ENCODE measurements at regions not wholly inside any gene's neighbourhood (a gene's known extent, or its start where the extent isn't known, plus 50 kb on each side); places are given as distances from the start of the nearest gene placed in this dataset.

DNA sequence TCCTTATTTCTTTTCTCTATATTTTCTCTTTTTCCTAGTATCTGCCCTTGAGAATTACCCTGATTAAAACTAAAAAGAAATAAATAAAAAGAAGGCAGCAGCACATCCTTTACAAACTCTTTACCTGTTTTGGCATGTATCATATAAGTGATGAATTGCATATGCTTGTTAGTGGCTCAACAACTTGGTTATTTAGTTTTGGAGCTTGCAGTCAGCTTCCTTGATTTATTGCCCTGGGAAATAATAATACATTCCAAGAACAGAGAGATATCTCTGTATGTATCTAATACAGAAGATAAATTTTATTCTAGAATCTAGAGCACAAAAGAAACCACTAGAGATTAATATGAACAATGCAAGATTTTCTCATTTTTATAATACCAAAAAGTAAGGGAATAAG lies 139.8 kb upstream of the ZC3H15 start:
- TF ChIP-seq, protein P1, sequence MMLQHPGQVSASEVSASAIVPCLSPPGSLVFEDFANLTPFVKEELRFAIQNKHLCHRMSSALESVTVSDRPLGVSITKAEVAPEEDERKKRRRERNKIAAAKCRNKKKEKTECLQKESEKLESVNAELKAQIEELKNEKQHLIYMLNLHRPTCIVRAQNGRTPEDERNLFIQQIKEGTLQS (IDR thresholded peaks at IDR 0.05) = no peak
- TF ChIP-seq, protein P1 (CRISPR knock-in tag; conservative IDR thresholded peaks at IDR 0.05) = no peak
- TF ChIP-seq, protein P2, sequence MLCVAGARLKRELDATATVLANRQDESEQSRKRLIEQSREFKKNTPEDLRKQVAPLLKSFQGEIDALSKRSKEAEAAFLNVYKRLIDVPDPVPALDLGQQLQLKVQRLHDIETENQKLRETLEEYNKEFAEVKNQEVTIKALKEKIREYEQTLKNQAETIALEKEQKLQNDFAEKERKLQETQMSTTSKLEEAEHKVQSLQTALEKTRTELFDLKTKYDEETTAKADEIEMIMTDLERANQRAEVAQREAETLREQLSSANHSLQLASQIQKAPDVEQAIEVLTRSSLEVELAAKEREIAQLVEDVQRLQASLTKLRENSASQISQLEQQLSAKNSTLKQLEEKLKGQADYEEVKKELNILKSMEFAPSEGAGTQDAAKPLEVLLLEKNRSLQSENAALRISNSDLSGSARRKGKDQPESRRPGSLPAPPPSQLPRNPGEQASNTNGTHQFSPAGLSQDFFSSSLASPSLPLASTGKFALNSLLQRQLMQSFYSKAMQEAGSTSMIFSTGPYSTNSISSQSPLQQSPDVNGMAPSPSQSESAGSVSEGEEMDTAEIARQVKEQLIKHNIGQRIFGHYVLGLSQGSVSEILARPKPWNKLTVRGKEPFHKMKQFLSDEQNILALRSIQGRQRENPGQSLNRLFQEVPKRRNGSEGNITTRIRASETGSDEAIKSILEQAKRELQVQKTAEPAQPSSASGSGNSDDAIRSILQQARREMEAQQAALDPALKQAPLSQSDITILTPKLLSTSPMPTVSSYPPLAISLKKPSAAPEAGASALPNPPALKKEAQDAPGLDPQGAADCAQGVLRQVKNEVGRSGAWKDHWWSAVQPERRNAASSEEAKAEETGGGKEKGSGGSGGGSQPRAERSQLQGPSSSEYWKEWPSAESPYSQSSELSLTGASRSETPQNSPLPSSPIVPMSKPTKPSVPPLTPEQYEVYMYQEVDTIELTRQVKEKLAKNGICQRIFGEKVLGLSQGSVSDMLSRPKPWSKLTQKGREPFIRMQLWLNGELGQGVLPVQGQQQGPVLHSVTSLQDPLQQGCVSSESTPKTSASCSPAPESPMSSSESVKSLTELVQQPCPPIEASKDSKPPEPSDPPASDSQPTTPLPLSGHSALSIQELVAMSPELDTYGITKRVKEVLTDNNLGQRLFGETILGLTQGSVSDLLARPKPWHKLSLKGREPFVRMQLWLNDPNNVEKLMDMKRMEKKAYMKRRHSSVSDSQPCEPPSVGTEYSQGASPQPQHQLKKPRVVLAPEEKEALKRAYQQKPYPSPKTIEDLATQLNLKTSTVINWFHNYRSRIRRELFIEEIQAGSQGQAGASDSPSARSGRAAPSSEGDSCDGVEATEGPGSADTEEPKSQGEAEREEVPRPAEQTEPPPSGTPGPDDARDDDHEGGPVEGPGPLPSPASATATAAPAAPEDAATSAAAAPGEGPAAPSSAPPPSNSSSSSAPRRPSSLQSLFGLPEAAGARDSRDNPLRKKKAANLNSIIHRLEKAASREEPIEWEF (CRISPR knock-in tag; IDR thresholded peaks at IDR 0.05) = no peak
- TF ChIP-seq TAF1 (IDR thresholded peaks at IDR 0.05; ENCODE audit: control insufficient read depth, extremely low read depth, insufficient read depth, low read length, severe bottlenecking) = no peak
- no peak for TF ChIP-seq EZH2 (IDR thresholded peaks at IDR 0.05; ENCODE audit: borderline replicate concordance, low read depth, low read length)
- TF ChIP-seq, protein P3, sequence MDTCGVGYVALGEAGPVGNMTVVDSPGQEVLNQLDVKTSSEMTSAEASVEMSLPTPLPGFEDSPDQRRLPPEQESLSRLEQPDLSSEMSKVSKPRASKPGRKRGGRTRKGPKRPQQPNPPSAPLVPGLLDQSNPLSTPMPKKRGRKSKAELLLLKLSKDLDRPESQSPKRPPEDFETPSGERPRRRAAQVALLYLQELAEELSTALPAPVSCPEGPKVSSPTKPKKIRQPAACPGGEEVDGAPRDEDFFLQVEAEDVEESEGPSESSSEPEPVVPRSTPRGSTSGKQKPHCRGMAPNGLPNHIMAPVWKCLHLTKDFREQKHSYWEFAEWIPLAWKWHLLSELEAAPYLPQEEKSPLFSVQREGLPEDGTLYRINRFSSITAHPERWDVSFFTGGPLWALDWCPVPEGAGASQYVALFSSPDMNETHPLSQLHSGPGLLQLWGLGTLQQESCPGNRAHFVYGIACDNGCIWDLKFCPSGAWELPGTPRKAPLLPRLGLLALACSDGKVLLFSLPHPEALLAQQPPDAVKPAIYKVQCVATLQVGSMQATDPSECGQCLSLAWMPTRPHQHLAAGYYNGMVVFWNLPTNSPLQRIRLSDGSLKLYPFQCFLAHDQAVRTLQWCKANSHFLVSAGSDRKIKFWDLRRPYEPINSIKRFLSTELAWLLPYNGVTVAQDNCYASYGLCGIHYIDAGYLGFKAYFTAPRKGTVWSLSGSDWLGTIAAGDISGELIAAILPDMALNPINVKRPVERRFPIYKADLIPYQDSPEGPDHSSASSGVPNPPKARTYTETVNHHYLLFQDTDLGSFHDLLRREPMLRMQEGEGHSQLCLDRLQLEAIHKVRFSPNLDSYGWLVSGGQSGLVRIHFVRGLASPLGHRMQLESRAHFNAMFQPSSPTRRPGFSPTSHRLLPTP (IDR thresholded peaks at IDR 0.05; ENCODE audit: borderline replicate concordance, extremely low read depth, insufficient read length) = no peak
- TF ChIP-seq CREB1 (IDR thresholded peaks at IDR 0.05) = no peak
- TF ChIP-seq CREB1 (CRISPR knock-in tag; IDR thresholded peaks at IDR 0.05) = no peak
- no peak for TF ChIP-seq KLF16 (IDR thresholded peaks at IDR 0.05)
